Liver (tissue), 7 donors: ENCODE measurements at regions not wholly inside any gene's neighbourhood (a gene's known extent, or its start where the extent isn't known, plus 50 kb on each side); places are given as distances from the start of the nearest gene placed in this dataset.

Source experiments
- DNase-seq: peaks from one replicate; pipeline ENCODE4 v3.0.0-alpha.2; 2017; ENCODE audit warnings: low spot score
- H3K27ac ChIP-seq, 2 donors: one replicate each; pipeline ENCODE4 v1.7.0; 2013; ENCODE audit warnings: inconsistent platforms in 2 of 2, low read length in 2 of 2, control low read depth in 1 of 2, low read depth in 1 of 2, mild to moderate bottlenecking in 1 of 2
- H3K27me3 ChIP-seq, 4 donors: one replicate each; pipeline versions ENCODE4 v1.6.1 to v1.7.0; 2013; ENCODE audit warnings: low read length in 3 of 4, inconsistent platforms in 1 of 4, mild to moderate bottlenecking in 1 of 4, moderate library complexity in 1 of 4; ENCODE audit not compliant: control insufficient read depth in 4 of 4, insufficient read depth in 4 of 4
- H3K36me3 ChIP-seq, 4 donors: one replicate each; pipeline versions ENCODE4 v1.6.1 to v1.7.0; 2013; ENCODE audit warnings: low read length in 3 of 4, mild to moderate bottlenecking in 3 of 4, low read depth in 1 of 4, moderate library complexity in 1 of 4; ENCODE audit not compliant: control insufficient read depth in 4 of 4, insufficient read depth in 3 of 4
- H3K4me1 ChIP-seq, 4 donors: one replicate each; pipeline versions ENCODE4 v1.6.1 to v1.7.0; 2013; ENCODE audit warnings: low read length in 3 of 4, mild to moderate bottlenecking in 3 of 4, moderate library complexity in 1 of 4; ENCODE audit not compliant: control insufficient read depth in 4 of 4, insufficient read depth in 4 of 4
- H3K4me3 ChIP-seq, 3 donors: one replicate each; pipeline versions ENCODE4 v1.6.1 to v1.7.0; 2013; ENCODE audit warnings: low read length in 3 of 3, control low read depth in 1 of 3, low read depth in 1 of 3, mild to moderate bottlenecking in 1 of 3
- H3K9ac ChIP-seq, 2 donors: one replicate each; pipeline ENCODE4 v1.7.0; 2013; ENCODE audit warnings: low read length in 2 of 2, mild to moderate bottlenecking in 2 of 2, moderate library complexity in 2 of 2, control low read depth in 1 of 2, low read depth in 1 of 2
- H3K9me3 ChIP-seq, 4 donors: one replicate each; pipeline versions ENCODE4 v1.6.1 to v1.7.0; 2013; ENCODE audit warnings: low read length in 3 of 4; ENCODE audit not compliant: control insufficient read depth in 4 of 4
- ATF3 ChIP-seq: IDR thresholded peaks from 2 replicates; pipeline ENCODE4 v1.6.1; 2016; ENCODE audit warnings: antibody characterized with exemption
- EGR1 ChIP-seq, 2 donors: IDR thresholded peaks; 2 replicates each; pipeline ENCODE4 v1.6.1; 2016 to 2018; ENCODE audit warnings: antibody characterized with exemption in 2 of 2, low read depth in 2 of 2
- FOXA1 ChIP-seq: IDR thresholded peaks from 2 replicates; pipeline ENCODE4 v1.6.1; 2016; ENCODE audit warnings: antibody characterized with exemption
- GABPA ChIP-seq, 2 donors: IDR thresholded peaks in 1 of 2; conservative IDR thresholded peaks in 1 of 2; 2 replicates each; pipeline ENCODE4 v1.6.1; 2016; ENCODE audit warnings: antibody characterized with exemption in 2 of 2, mild to moderate bottlenecking in 1 of 2, moderate library complexity in 1 of 2
- HNF4A ChIP-seq, 2 donors: conservative IDR thresholded peaks; 2 replicates each; pipeline ENCODE4 v1.6.1; 2016; ENCODE audit warnings: antibody characterized with exemption in 2 of 2, mild to moderate bottlenecking in 2 of 2
- MAX ChIP-seq: IDR thresholded peaks from 2 replicates; pipeline ENCODE4 v1.6.1; 2016; ENCODE audit warnings: antibody characterized with exemption
- NR2F2 ChIP-seq: IDR thresholded peaks from 2 replicates; pipeline ENCODE4 v1.6.1; 2016; ENCODE audit warnings: antibody characterized with exemption
- RAD21 ChIP-seq, 2 donors: IDR thresholded peaks; 2 replicates each; pipeline ENCODE4 v1.6.1; 2016; ENCODE audit warnings: antibody characterized with exemption in 2 of 2, mild to moderate bottlenecking in 2 of 2
- REST ChIP-seq: IDR thresholded peaks from 2 replicates; pipeline ENCODE4 v1.6.1; 2016; ENCODE audit warnings: antibody characterized with exemption, mild to moderate bottlenecking
- TAF1 ChIP-seq: conservative IDR thresholded peaks from 2 replicates; pipeline ENCODE4 v1.6.1; 2016; ENCODE audit warnings: antibody characterized with exemption, mild to moderate bottlenecking
- YY1 ChIP-seq: IDR thresholded peaks from 2 replicates; pipeline ENCODE4 v1.6.1; 2016; ENCODE audit warnings: antibody characterized with exemption, mild to moderate bottlenecking
- ZBTB33 ChIP-seq: IDR thresholded peaks from 2 replicates; pipeline ENCODE4 v1.6.1; 2016; ENCODE audit warnings: antibody characterized with exemption
- WGBS: extraction: QIAGEN DNeasy Blood & Tissue Kit; methylation state at CpG from one replicate; pipeline ENCODE4 v1.1.7; 2013; 5-methylcytosine and 5-hydroxymethylcytosine counted together
- donor health status: healthy.
- donor health status: healthy.
- donor health status: healthy.
- donor health status: healthy.

- no peak overlapping the region for H3K4me3 ChIP-seq
- no peak overlapping the region for H3K9ac ChIP-seq
- DNase-seq, result no peak
- no peak for TF ChIP-seq ATF3
- no peak for TF ChIP-seq NR2F2
- no peak for TF ChIP-seq YY1
- TF ChIP-seq FOXA1, result no peak
- TF ChIP-seq EGR1 (IDR thresholded peaks at IDR 0.05; ENCODE audit: low read depth in 2 of 2), result no peak
- TF ChIP-seq MAX, result no peak
- no peak for TF ChIP-seq TAF1
- H3K27me3 ChIP-seq, result no peaks in the 10 kb centered on the region
- 89% methylated on average over 2 of the region's 2 CpGs for WGBS
- no peaks in the 10 kb centered on the region for H3K9me3 ChIP-seq
- H3K36me3 ChIP-seq, result no peaks in the 10 kb centered on the region
- no peaks in the 10 kb centered on the region for H3K4me1 ChIP-seq
- no peak overlapping the region for H3K27ac ChIP-seq
These were observed 123.6 kb downstream of the XCL2 start for GRCh38 chr1:168420177-168420576.

GRCh38 chr1:168419736-168420135 is 124.1 kb downstream of the XCL2 start:
- Histone ChIP-seq H3K27me3 (no peaks in the 10 kb centered on the region), H3K36me3 (no peaks in the 10 kb centered on the region), H3K9me3 (no peaks in the 10 kb centered on the region), H3K27ac (no peak overlapping the region), H3K9ac (no peak overlapping the region), H3K4me3 (no peak overlapping the region), H3K4me1 (no peaks in the 10 kb centered on the region)
- DNase-seq, result no peak
- 90% methylated on average over 4 of the region's 4 CpGs for WGBS
- no peak for TF ChIP-seq YY1

- TF ChIP-seq ATF3 (no peak), GABPA (IDR thresholded peaks at IDR 0.05 in 1 of 2, conservative IDR thresholded peaks at IDR 0.05 in 1 of 2) (no peak), REST (no peak), ZBTB33 (no peak), RAD21 (IDR thresholded peaks at IDR 0.05) (no peak), YY1 (no peak), NR2F2 (no peak), MAX (no peak), HNF4A (conservative IDR thresholded peaks at IDR 0.05) (no peak), TAF1 (no peak)
- Histone ChIP-seq H3K27me3 (no peaks in the 10 kb centered on the region), H3K9ac (no peak overlapping the region), H3K9me3 (no peaks in the 10 kb centered on the region), H3K27ac (no peak overlapping the region), H3K4me1 (no peaks in the 10 kb centered on the region), H3K36me3 (no peaks in the 10 kb centered on the region), H3K4me3 (no peak overlapping the region)
- no peak for DNase-seq
- 92% methylated on average over 4 of the region's 4 CpGs for WGBS
These were observed 127.6 kb downstream of the XCL2 start for GRCh38 chr1:168416220-168416619.
